Type B pancreatic cell (in vitro differentiated cells): ENCODE measurements at regions not wholly inside any gene's neighbourhood (a gene's known extent, or its start where the extent isn't known, plus 50 kb on each side); places are given as distances from the start of the nearest gene placed in this dataset.

Experiments
- DNase-seq: peaks from one replicate; pipeline ENCODE4 v3.0.0; 2021; ENCODE audit warnings: mixed read lengths; ENCODE audit not compliant: unreplicated experiment; ENCODE audit errors: extremely low spot score
- H3K27ac Mint-ChIP-seq: 2 replicates; pipeline ENCODE4 v1.8.0; 2021; ENCODE audit warnings: mild to moderate bottlenecking, mixed read lengths
- H3K27me3 Mint-ChIP-seq: 2 replicates; pipeline ENCODE4 v1.8.0; 2021; ENCODE audit warnings: mixed read lengths
- H3K36me3 Mint-ChIP-seq: 2 replicates; pipeline ENCODE4 v1.8.0; 2021; ENCODE audit warnings: mixed read lengths
- H3K4me1 Mint-ChIP-seq: one replicate; pipeline ENCODE4 v1.8.0; 2021; ENCODE audit warnings: mixed read lengths; ENCODE audit not compliant: unreplicated experiment
- H3K4me3 Mint-ChIP-seq: 2 replicates; pipeline ENCODE4 v1.8.0; 2021; ENCODE audit warnings: mild to moderate bottlenecking, mixed read lengths
- H3K9me3 Mint-ChIP-seq: 2 replicates; pipeline ENCODE4 v1.8.0; 2021; ENCODE audit warnings: mixed read lengths
- CTCF ChIP-seq: fragments of 200-600 bp; sonication (generic); conservative IDR thresholded peaks from 2 replicates; pipeline ENCODE4 v1.5.0; 2021; ENCODE audit warnings: antibody characterized with exemption, mild to moderate bottlenecking

DNA sequence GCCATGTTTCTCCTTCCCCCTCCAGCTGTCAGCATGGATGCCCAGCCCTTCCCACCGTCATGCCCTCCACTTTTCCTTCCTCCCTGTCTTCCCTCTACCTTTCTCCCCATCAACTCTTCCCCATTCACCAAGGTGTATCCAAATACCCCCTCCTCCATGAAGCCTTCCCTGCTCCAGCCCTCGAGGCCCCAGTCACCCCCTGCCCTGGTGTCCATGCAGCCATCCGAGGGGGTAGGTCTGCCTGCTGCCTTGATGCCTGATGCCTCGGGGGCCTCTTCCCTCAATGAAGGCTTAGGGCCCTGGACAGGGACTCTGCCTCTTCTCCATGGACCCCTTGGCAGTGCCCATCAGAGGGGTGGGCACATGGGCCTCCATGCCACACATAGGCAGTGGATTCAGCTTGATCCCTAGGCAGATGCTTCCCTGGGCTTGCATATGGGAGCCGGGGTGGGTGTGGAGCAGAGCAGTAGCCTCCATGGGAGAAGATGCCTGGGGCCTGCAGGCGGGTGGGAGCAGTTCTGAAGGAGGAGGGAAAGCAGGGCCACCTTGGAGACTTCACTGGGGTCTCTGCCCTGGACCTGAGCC, 795.8 kb downstream of the BRD1 start:
- DNase-seq = no peak
- no peaks in the 10 kb centered on the region for H3K36me3 Mint-ChIP-seq
- no peaks in the 10 kb centered on the region for H3K4me1 Mint-ChIP-seq
- no peak for TF ChIP-seq CTCF
- no peaks in the 10 kb centered on the region for H3K9me3 Mint-ChIP-seq
- peaks cover 38% of the 10 kb centered on the region for H3K27me3 Mint-ChIP-seq
- no peak overlapping the region for H3K4me3 Mint-ChIP-seq
- no peak overlapping the region for H3K27ac Mint-ChIP-seq

- H3K27ac Mint-ChIP-seq = no peak overlapping the region
- H3K27me3 Mint-ChIP-seq = peaks cover 29% of the 10 kb centered on the region
- H3K36me3 Mint-ChIP-seq = no peaks in the 10 kb centered on the region
- H3K4me1 Mint-ChIP-seq = no peaks in the 10 kb centered on the region
- H3K4me3 Mint-ChIP-seq = no peak overlapping the region
- H3K9me3 Mint-ChIP-seq = no peaks in the 10 kb centered on the region
- no peak for DNase-seq
- TF ChIP-seq CTCF = no peak
Measured at GRCh38 chr22:49028111-49028510, 799.6 kb downstream of the BRD1 start.

GRCh38 chr22:49027368-49027670, 800.4 kb downstream of the BRD1 start:
- no peak for TF ChIP-seq CTCF
- no peaks in the 10 kb centered on the region for H3K9me3 Mint-ChIP-seq
- no peak for DNase-seq
- H3K36me3 Mint-ChIP-seq = no peaks in the 10 kb centered on the region
- H3K27ac Mint-ChIP-seq = no peak overlapping the region
- no peaks in the 10 kb centered on the region for H3K4me1 Mint-ChIP-seq
- no peak overlapping the region for H3K4me3 Mint-ChIP-seq
- peaks cover 25% of the 10 kb centered on the region for H3K27me3 Mint-ChIP-seq

DNA sequence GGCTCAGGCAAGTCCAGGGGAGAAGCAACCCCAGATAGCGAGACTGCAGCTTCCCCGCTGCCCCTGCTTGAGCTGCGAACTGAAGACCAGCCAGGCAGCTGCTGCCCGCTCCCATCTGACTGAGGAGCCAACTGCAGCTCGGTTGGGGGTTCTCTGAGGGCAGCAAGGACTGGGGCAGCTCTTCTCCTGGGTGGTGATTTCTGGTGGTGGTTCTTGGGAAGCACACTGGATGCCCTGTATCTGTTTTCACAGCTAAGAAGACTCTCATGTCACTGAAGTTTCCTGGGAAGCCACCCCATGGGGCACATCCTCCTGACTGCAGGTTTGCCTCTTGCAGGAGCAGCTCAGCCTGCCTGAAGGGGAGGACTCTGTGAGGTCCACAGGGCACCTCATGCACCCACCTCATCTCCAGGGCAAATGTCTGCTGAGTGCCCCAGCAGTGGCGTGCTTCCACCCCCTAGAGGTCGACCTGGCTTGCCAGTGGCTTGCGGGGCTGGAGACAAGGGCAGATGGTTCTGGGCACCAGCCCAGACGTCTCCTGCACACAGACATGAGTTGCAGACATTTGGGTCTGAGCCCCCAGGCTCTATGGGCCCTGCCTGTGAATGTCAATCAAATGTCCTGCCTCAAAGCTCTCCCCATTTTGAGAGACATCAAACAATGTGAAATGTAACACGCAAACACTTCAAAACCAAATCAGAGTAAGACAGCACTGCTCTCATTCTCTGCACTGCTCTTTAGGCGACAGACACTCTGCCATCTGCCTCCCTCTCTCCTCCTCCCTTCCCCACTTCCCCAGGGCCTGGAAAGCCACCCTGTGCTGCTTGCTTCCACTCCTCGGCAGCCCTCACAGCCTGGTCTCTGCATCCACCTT, 800.9 kb downstream of the BRD1 start:
- peaks cover 25% of the 10 kb centered on the region for H3K27me3 Mint-ChIP-seq
- H3K36me3 Mint-ChIP-seq = no peaks in the 10 kb centered on the region
- H3K4me3 Mint-ChIP-seq = no peak overlapping the region
- no peak for TF ChIP-seq CTCF
- DNase-seq = no peak
- H3K27ac Mint-ChIP-seq = no peak overlapping the region
- H3K9me3 Mint-ChIP-seq = no peaks in the 10 kb centered on the region
- H3K4me1 Mint-ChIP-seq = no peaks in the 10 kb centered on the region

DNA sequence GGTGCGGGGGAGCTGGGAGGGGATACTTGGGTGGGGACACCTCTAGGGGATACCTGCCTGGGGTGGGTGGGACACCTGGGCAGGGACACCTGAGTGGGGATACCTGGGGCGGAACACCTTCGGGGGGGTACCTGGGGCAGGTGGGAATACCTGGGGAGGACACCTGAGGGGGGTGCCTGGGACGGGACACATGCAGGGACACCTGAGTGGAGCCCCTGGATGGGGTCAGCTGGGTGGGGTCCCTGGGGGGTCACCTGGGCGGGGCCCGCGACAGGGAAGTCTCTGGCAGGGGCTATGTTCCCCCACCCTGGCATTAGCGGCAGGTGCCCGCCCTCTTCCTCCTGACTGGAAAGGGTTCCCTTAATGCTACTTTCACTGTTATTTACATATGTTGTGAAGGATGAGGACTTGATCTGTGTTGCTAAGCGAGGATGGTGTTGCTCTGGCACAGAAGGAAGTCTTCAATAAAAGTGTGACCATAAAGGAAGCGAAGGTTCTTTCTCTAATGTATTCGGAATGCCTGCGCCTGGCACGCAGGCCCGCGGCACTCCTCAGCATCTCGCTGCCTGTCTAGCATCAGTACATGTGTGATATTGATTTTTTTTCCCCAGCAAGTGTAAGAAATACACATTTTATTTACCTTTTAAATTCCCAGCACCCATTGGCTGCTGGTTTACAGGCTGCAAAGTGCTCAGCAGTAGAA, 801.7 kb downstream of the BRD1 start:
- H3K4me1 Mint-ChIP-seq = no peaks in the 10 kb centered on the region
- no peak overlapping the region for H3K27ac Mint-ChIP-seq
- H3K4me3 Mint-ChIP-seq = no peak overlapping the region
- no peak for TF ChIP-seq CTCF
- peaks cover 25% of the 10 kb centered on the region for H3K27me3 Mint-ChIP-seq
- H3K36me3 Mint-ChIP-seq = no peaks in the 10 kb centered on the region
- DNase-seq = no peak
- H3K9me3 Mint-ChIP-seq = no peaks in the 10 kb centered on the region
